ENCODE measurements at regions not wholly inside any gene's neighbourhood (a gene's known extent, or its start where the extent isn't known, plus 50 kb on each side); places are given as distances from the start of the nearest gene placed in this dataset.
"Not testable (repeated sequence)": the region's sequence is repeated elsewhere in the genome, so short reads cannot be mapped to it uniquely, and the experiment has no call there.

GRCh38 chr1:163632269-163632668, 310.5 kb downstream of the NUF2 start:
- Histone ChIP-seq H3K4me1 (ENCODE audit: control insufficient read depth, insufficient read depth, low read length) (no peaks in the 10 kb centered on the region), H2AFZ (ENCODE audit: control insufficient read depth, low read depth, low read length) (no peak overlapping the region), H3K27ac (ENCODE audit: control insufficient read depth, insufficient read depth) (no peak overlapping the region), H3K9me3 (replicated peaks; ENCODE audit: control insufficient read depth, insufficient read depth, low read length) (no peaks in the 10 kb centered on the region; the same call in 2 of the 3 replicates), H3K27me3 (replicated peaks in 1 of 2; ENCODE audit: control insufficient read depth in 2 of 2, insufficient read depth in 2 of 2, low read length in 1 of 2) (no peaks in the 10 kb centered on the region), H3K4me2 (ENCODE audit: control insufficient read depth, insufficient read depth) (no peak overlapping the region), H3K79me2 (ENCODE audit: control insufficient read depth, insufficient read depth, low read length) (no peaks in the 10 kb centered on the region), H3K9ac (ENCODE audit: control insufficient read depth, insufficient read depth, low read length) (no peak overlapping the region), H3K4me3 (no peak overlapping the region), H3K36me3 (ENCODE audit: control insufficient read depth in 2 of 2, insufficient read depth in 2 of 2, low read length in 1 of 2) (no peaks in the 10 kb centered on the region), H4K20me1 (ENCODE audit: control insufficient read depth, insufficient read depth) (no peaks in the 10 kb centered on the region)
- in situ Hi-C loops (cut with MboI) (no loop called here), intact Hi-C loops (cut with micrococcal nuclease; ENCODE audit: unreplicated experiment) (no loop called here)
- ChIA-PET SMC1A (ENCODE audit: uncharacterized antibody, unreplicated experiment) (no interaction called here), CTCF (no interaction called here), RAD21 (ENCODE audit: unreplicated experiment) (no interaction called here), POLR2A (no interaction called here)
- FAIRE-seq, result no peak
- WGBS (ENCODE audit: insufficient coverage, insufficient replicate concordance, low lambda C conversion rate, missing lambda C conversion rate), result 2% methylated on average over 3 of the region's 3 CpGs
- TF ChIP-seq PAX5 (IDR thresholded peaks at IDR 0.05; ENCODE audit: borderline replicate concordance, low read depth, low read length), result no peak
- no peak for TF ChIP-seq KAT2A (conservative IDR thresholded peaks at IDR 0.05; ENCODE audit: control insufficient read depth, low read depth, low read length)
- TF ChIP-seq NBN (IDR thresholded peaks at IDR 0.05), result no peak
- no peak for TF ChIP-seq FOXK2 (IDR thresholded peaks at IDR 0.05)
- TF ChIP-seq RFX5 (IDR thresholded peaks at IDR 0.05; ENCODE audit: low read depth, low read length), result no peak
- no peak for DNase-seq (ENCODE audit: low read depth, low spot score)
- ATAC-seq, result no peak
- BruUV-seq (replicated peaks), result no TSS peak

- in situ Hi-C loops (cut with MboI) (no loop called here), intact Hi-C loops (cut with micrococcal nuclease; ENCODE audit: unreplicated experiment) (no loop called here)
- no peaks in the 10 kb centered on the region for H4K20me1 ChIP-seq (ENCODE audit: control insufficient read depth, insufficient read depth)
- no peaks in the 10 kb centered on the region for H3K4me1 ChIP-seq (ENCODE audit: control insufficient read depth, insufficient read depth, low read length)
- H3K27me3 ChIP-seq (replicated peaks in 1 of 2; ENCODE audit: control insufficient read depth in 2 of 2, insufficient read depth in 2 of 2, low read length in 1 of 2), result no peaks in the 10 kb centered on the region
- no peak overlapping the region for H3K27ac ChIP-seq (ENCODE audit: control insufficient read depth, insufficient read depth)
- ChIA-PET RAD21 (ENCODE audit: unreplicated experiment) (no interaction called here), SMC1A (ENCODE audit: uncharacterized antibody, unreplicated experiment) (interaction anchor here (0.5 kb wide), 1 partner anchor 351 kb away, joined by 3 read pairs; no protein-coding TSS in a partner anchor), CTCF (no interaction called here), POLR2A (no interaction called here)
- H2AFZ ChIP-seq (ENCODE audit: control insufficient read depth, low read depth, low read length), result no peak overlapping the region
- TF ChIP-seq SMAD1 (IDR thresholded peaks at IDR 0.05; ENCODE audit: low read depth, partially characterized antibody), result no peak
- TF ChIP-seq TCF3 (IDR thresholded peaks at IDR 0.05; ENCODE audit: borderline replicate concordance, insufficient read depth, low read depth, low read length), result no peak
- TF ChIP-seq RELA (IDR thresholded peaks at IDR 0.05; ENCODE audit: borderline replicate concordance, partially characterized antibody), result no peak
- no peak for TF ChIP-seq CBX3 (IDR thresholded peaks at IDR 0.05; ENCODE audit: borderline replicate concordance, low read depth)
- TF ChIP-seq MYB (IDR thresholded peaks at IDR 0.05; ENCODE audit: borderline replicate concordance, low read depth, low read length), result no peak
- no peak for TF ChIP-seq POLR2A (IDR thresholded peaks at IDR 0.05; ENCODE audit: low read depth, low read length)
- H3K9ac ChIP-seq (ENCODE audit: control insufficient read depth, insufficient read depth, low read length), result no peak overlapping the region
- no peak overlapping the region for H3K4me3 ChIP-seq
- BruUV-seq (replicated peaks), result no TSS peak
- no peak overlapping the region for H3K4me2 ChIP-seq (ENCODE audit: control insufficient read depth, insufficient read depth)
- ATAC-seq, result no peak
- H3K9me3 ChIP-seq (replicated peaks; ENCODE audit: control insufficient read depth, insufficient read depth, low read length), result no peaks in the 10 kb centered on the region; the same call in 2 of the 3 replicates
- no peak for DNase-seq (ENCODE audit: low read depth, low spot score)
- no peak for FAIRE-seq
- no peaks in the 10 kb centered on the region for H3K79me2 ChIP-seq (ENCODE audit: control insufficient read depth, insufficient read depth, low read length)
- 70% methylated on average over 1 of the region's 1 CpG for WGBS (ENCODE audit: insufficient coverage, insufficient replicate concordance, low lambda C conversion rate, missing lambda C conversion rate)
- H3K36me3 ChIP-seq (ENCODE audit: control insufficient read depth in 2 of 2, insufficient read depth in 2 of 2, low read length in 1 of 2), result no peaks in the 10 kb centered on the region
Measured at GRCh38 chr1:163633366-163633765, 311.6 kb downstream of the NUF2 start.

- FAIRE-seq; H2AFZ ChIP-seq (ENCODE audit: control insufficient read depth, low read depth, low read length); H3K27me3 ChIP-seq (replicated peaks in 1 of 2; ENCODE audit: control insufficient read depth in 2 of 2, insufficient read depth in 2 of 2, low read length in 1 of 2); RAD21 ChIA-PET (ENCODE audit: unreplicated experiment); CTCF ChIA-PET; ATAC-seq; in situ Hi-C loops (cut with MboI); H4K20me1 ChIP-seq (ENCODE audit: control insufficient read depth, insufficient read depth); BruUV-seq (replicated peaks); H3K9me3 ChIP-seq (replicated peaks; ENCODE audit: control insufficient read depth, insufficient read depth, low read length); H3K4me3 ChIP-seq; DNase-seq (ENCODE audit: low read depth, low spot score); H3K79me2 ChIP-seq (ENCODE audit: control insufficient read depth, insufficient read depth, low read length); H3K27ac ChIP-seq (ENCODE audit: control insufficient read depth, insufficient read depth); H3K36me3 ChIP-seq (ENCODE audit: control insufficient read depth in 2 of 2, insufficient read depth in 2 of 2, low read length in 1 of 2); H3K9ac ChIP-seq (ENCODE audit: control insufficient read depth, insufficient read depth, low read length); POLR2A ChIA-PET; H3K4me2 ChIP-seq (ENCODE audit: control insufficient read depth, insufficient read depth); intact Hi-C loops (cut with micrococcal nuclease; ENCODE audit: unreplicated experiment); SMC1A ChIA-PET (ENCODE audit: uncharacterized antibody, unreplicated experiment); H3K4me1 ChIP-seq (ENCODE audit: control insufficient read depth, insufficient read depth, low read length): not testable (repeated sequence)
- WGBS (ENCODE audit: insufficient coverage, insufficient replicate concordance, low lambda C conversion rate, missing lambda C conversion rate), result 76% methylated on average over 23 of the region's 25 CpGs
Measured at GRCh38 chr1:163645676-163646075, 323.9 kb downstream of the NUF2 start.
